K562 (cell line): ENCODE measurements at regions not wholly inside any gene's neighbourhood (a gene's known extent, or its start where the extent isn't known, plus 50 kb on each side); places are given as distances from the start of the nearest gene placed in this dataset.
A peak's percentile ranks its signal among the peaks of the same experiment; 100 is the strongest.

Experiments
- ATAC-seq: fragments of 200-7000 bp; cut with Tn5 transposase; 3 replicates; pipeline ENCODE4 v1.9.1; 2020; ENCODE audit warnings: moderate library complexity
- BruUV-seq: library from RNA; stranded (reverse); fragments of 400-500 nt; replicated peaks from 2 replicates; lab custom pipeline; 2021; lab: Mats Ljungman, UMichigan
- CTCF ChIA-PET: fragments of 300-600 bp; formaldehyde crosslinking; extraction: SDS; loops from one replicate; lab custom pipeline; 2021; ENCODE audit warnings: low intra/inter-chr PET ratio; lab: Yijun Ruan, JAX
- POLR2A ChIA-PET: fragments of 300-600, 350-650 bp; sonication (Branson Sonifier 250); formaldehyde crosslinking; extraction: SDS; loops from one replicate; lab custom pipeline; 2021; ENCODE audit warnings: antibody characterized with exemption, inconsistent platforms; lab: Yijun Ruan, JAX
- DNase-seq, 4 experiments: peaks; one replicate each; pipeline versions ENCODE4 v3.0.0 to v3.0.0-alpha.2; 2011 to 2018; ENCODE audit warnings: low spot score in 3 of 4, mixed read lengths in 3 of 4; ENCODE audit errors: extremely low read depth in 1 of 4
- FAIRE-seq: peaks from 2 replicates; lab custom pipeline; 2011; peaks lifted over from hg19 to GRCh38; lab: Jason Lieb, UNC
- H2AFZ ChIP-seq: 2 replicates; pipeline ENCODE4 v1.6.0; 2011; ENCODE audit warnings: low read depth, low read length, control low read depth, inconsistent platforms
- H3K27ac ChIP-seq: fragments of 200-600 bp; 3 replicates; pipeline ENCODE4 v1.8.0; 2011; ENCODE audit warnings: low read depth, mild to moderate bottlenecking, control low read depth, inconsistent platforms, low read length, moderate library complexity, mixed read lengths; ENCODE audit errors: extremely low read depth
- H3K27me3 ChIP-seq, 2 experiments: fragments of 300-600 bp in 1 of 2; 2 replicates in 1 of 2; 3 replicates in 1 of 2; pipeline versions ENCODE4 v1.6.0 to v1.8.0; 2011; ENCODE audit warnings: inconsistent platforms in 2 of 2, low read length in 2 of 2, mild to moderate bottlenecking in 1 of 2, mixed read lengths in 1 of 2, moderate library complexity in 1 of 2; ENCODE audit not compliant: control insufficient read depth in 2 of 2, insufficient read depth in 2 of 2
- H3K36me3 ChIP-seq: fragments of 300-600 bp; 3 replicates; pipeline ENCODE4 v1.8.0; 2011; ENCODE audit warnings: mild to moderate bottlenecking, low read length, inconsistent platforms; ENCODE audit not compliant: control insufficient read depth, insufficient read depth
- H3K4me1 ChIP-seq, 2 experiments: fragments of 200-600 bp in 1 of 2; replicated peaks in 1 of 2; 2 replicates in 1 of 2; 3 replicates in 1 of 2; pipeline versions ENCODE4 v1.5.1 to v1.8.0; 2011; ENCODE audit warnings: inconsistent platforms in 2 of 2, low read length in 2 of 2, mild to moderate bottlenecking in 1 of 2, mixed read lengths in 1 of 2, moderate library complexity in 1 of 2; ENCODE audit not compliant: control insufficient read depth in 2 of 2, insufficient read depth in 2 of 2
- H3K4me2 ChIP-seq: 2 replicates; pipeline ENCODE4 v1.6.1; 2011; ENCODE audit warnings: low read length, control low read depth, inconsistent platforms, mixed read lengths; ENCODE audit not compliant: insufficient read depth
- H3K4me3 ChIP-seq: fragments of 200-600 bp; sonication (generic), shearing (Covaris generic); 2 replicates; pipeline ENCODE4 v1.5.1; 2016; ENCODE audit warnings: control low read depth, inconsistent platforms
- H3K79me2 ChIP-seq: fragments of 200-600 bp; 3 replicates; pipeline ENCODE4 v1.8.0; 2011; ENCODE audit warnings: low read length, inconsistent platforms; ENCODE audit not compliant: control insufficient read depth, insufficient read depth
- H3K9ac ChIP-seq, 2 experiments: 2 replicates each; pipeline versions ENCODE4 v1.6.0 to v1.6.1; 2011; ENCODE audit warnings: low read depth in 2 of 2, low read length in 2 of 2, control low read depth in 1 of 2, inconsistent platforms in 1 of 2, mild to moderate bottlenecking in 1 of 2, mixed read lengths in 1 of 2; ENCODE audit not compliant: insufficient read depth in 1 of 2
- H3K9me1 ChIP-seq: one replicate; pipeline ENCODE4 v1.6.0; 2011; ENCODE audit warnings: inconsistent platforms, mild to moderate bottlenecking, low read length, moderate library complexity; ENCODE audit not compliant: control insufficient read depth, insufficient read depth
- H3K9me3 ChIP-seq: replicated peaks from 2 replicates; pipeline ENCODE4 v1.5.1; 2011; ENCODE audit warnings: low read depth, low read length, inconsistent platforms; ENCODE audit not compliant: control insufficient read depth, insufficient read depth
- H4K20me1 ChIP-seq: replicated peaks from 2 replicates; pipeline ENCODE4 v1.6.1; 2011; ENCODE audit warnings: low read length, inconsistent platforms, mixed read lengths; ENCODE audit not compliant: control insufficient read depth, insufficient read depth
- ERF ChIP-seq: fragments of 450-650 bp; formaldehyde crosslinking; IDR thresholded peaks from 2 replicates; pipeline ENCODE4 v1.4.0; 2020; ENCODE audit warnings: mild to moderate bottlenecking, mixed read lengths
- PTTG1 ChIP-seq: fragments of 450-650 bp; IDR thresholded peaks from 2 replicates; pipeline ENCODE4 v1.6.1; 2016; ENCODE audit warnings: low read depth, mild to moderate bottlenecking, missing genetic modification characterization, missing compliant biosample characterization
- ZNF184 ChIP-seq: sonication (generic); formaldehyde crosslinking; IDR thresholded peaks from 2 replicates; pipeline ENCODE4 v1.5.0; 2020; ENCODE audit warnings: missing genetic modification reagents
- WGBS: fragments of 100-300 bp; shearing (Covaris generic); methylation state at CpG from one replicate; pipeline ENCODE4 v1.1.6; 2016; ENCODE audit warnings: low coverage, mixed read lengths; ENCODE audit not compliant: insufficient coverage; ENCODE audit errors: missing lambda C conversion rate; 5-methylcytosine and 5-hydroxymethylcytosine counted together
- in situ Hi-C: fragments of 300-500 bp; cut with MboI; formaldehyde crosslinking; loops from 4 replicates; pipeline ENCODE4 v1.15.0; 2018; ENCODE audit warnings: inconsistent platforms, mixed read lengths
- intact Hi-C: fragments of 100-400 bp; cut with micrococcal nuclease; formaldehyde crosslinking; loops from 2 replicates; pipeline ENCODE4 v1.14.2; 2022
- TF ChIP-seq, protein P1 (sequence below): fragments of 200-400 bp; formaldehyde crosslinking; IDR thresholded peaks from 2 replicates; pipeline ENCODE4 v1.6.1; 2017; ENCODE audit warnings: mild to moderate bottlenecking, low read depth, low read length, moderate library complexity
- TF ChIP-seq, protein P2 (sequence below), 3 experiments: IDR thresholded peaks in 2 of 3; conservative IDR thresholded peaks in 1 of 3; 2 replicates each; pipeline ENCODE4 v1.5.1; 2011 to 2012; ENCODE audit warnings: low read length in 3 of 3, mild to moderate bottlenecking in 3 of 3, control low read depth in 2 of 3, improper control_type of control experiment in 1 of 3, inconsistent platforms in 1 of 3, low read depth in 1 of 3, mixed read lengths in 1 of 3, moderate library complexity in 1 of 3; ENCODE audit not compliant: insufficient read depth in 2 of 3

DNA sequence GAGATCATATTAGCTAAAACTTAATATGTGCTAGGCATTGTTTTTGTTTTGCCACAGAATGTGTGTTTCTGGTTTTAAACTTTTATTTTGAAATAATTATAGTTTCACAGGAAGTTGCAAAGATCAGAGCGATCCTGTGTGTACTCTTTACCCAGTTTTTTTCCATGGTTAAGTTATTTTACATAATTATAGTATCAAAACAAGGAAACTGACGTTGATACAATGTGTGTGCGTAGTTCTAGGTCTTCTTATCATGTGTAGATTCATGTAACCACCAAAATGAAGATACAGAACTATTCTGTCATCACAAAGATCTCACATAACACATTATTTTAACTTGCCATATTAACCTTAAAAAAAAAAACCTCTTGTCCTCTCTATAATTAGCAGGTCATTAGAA is 69.2 kb downstream of the BLTP1 start:
- POLR2A ChIA-PET, result no interaction called here
- Histone ChIP-seq H3K9me3 (no peaks in the 10 kb centered on the region), H3K4me1 (no peaks in the 10 kb centered on the region), H3K9me1 (no peaks in the 10 kb centered on the region), H3K4me3 (no peak overlapping the region), H3K27me3 (no peaks in the 10 kb centered on the region), H2AFZ (no peak overlapping the region), H3K4me2 (no peak overlapping the region), H3K36me3 (peaks cover 12% of the 10 kb centered on the region; the same call in 2 of the 3 replicates), H3K27ac (no peak overlapping the region), H4K20me1 (no peaks in the 10 kb centered on the region), H3K9ac (no peak overlapping the region), H3K79me2 (no peaks in the 10 kb centered on the region)
- no TSS peak for BruUV-seq
- FAIRE-seq (no peak), ATAC-seq (no peak), DNase-seq (no peak)
- CTCF ChIA-PET, result no interaction called here
- in situ Hi-C loops (no loop called here), intact Hi-C loops (loop anchor here (10.0 kb wide), 1 partner anchor 217 kb away; no protein-coding TSS in a partner anchor)
- WGBS, result 52% methylated on average over 3 of the region's 3 CpGs
- no peak for TF ChIP-seq ERF
- no peak for TF ChIP-seq ZNF184 (CRISPR knock-in tag)
- TF ChIP-seq PTTG1 (tag), result no peak

DNA sequence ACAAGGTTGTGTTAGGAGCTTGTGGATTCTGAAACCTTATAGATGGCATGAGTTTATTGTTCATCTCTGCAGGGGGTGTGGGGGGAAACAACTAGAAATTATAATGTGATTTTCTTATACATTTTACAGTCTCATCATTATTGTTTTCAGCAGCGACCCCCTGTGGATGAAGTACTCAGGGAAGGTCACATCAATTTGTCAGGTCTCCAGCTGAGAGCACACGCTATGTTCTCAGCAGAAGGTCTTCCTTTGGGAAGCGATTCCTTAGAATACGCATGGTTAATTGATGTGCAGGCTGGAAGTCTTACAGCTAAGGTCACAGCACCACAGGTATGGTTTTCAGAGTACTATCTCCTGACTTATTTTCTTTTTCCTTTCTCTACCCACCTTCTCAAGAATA is 72.2 kb downstream of the BLTP1 start:
- ChIA-PET POLR2A (interaction anchor here (0.9 kb wide), 1 partner anchor 9 kb away, joined by 3 read pairs; no protein-coding TSS in a partner anchor), CTCF (interaction anchor here (1.4 kb wide), 1 partner anchor 324 kb away, joined by 3 read pairs; no protein-coding TSS in a partner anchor)
- H4K20me1 ChIP-seq, result no peaks in the 10 kb centered on the region
- H3K9me3 ChIP-seq, result no peaks in the 10 kb centered on the region
- no peak overlapping the region for H3K4me3 ChIP-seq
- H3K27ac ChIP-seq, result no peak overlapping the region
- WGBS, result 62% methylated on average over 4 of the region's 4 CpGs
- no peak overlapping the region for H3K9ac ChIP-seq
- BruUV-seq, result no TSS peak
- H3K27me3 ChIP-seq, result no peaks in the 10 kb centered on the region
- no peak overlapping the region for H3K4me2 ChIP-seq
- in situ Hi-C loops, result no loop called here
- intact Hi-C loops, result loop anchor here (1.0 to 10.0 kb wide), 3 partner anchors 220 to 324 kb away; no protein-coding TSS in a partner anchor
- no peak overlapping the region for H2AFZ ChIP-seq
- H3K4me1 ChIP-seq, result no peaks in the 10 kb centered on the region
- no peaks in the 10 kb centered on the region for H3K9me1 ChIP-seq
- peaks cover 12% of the 10 kb centered on the region for H3K36me3 ChIP-seq
- ATAC-seq (peak; percentile 75; the same call in 2 of the 3 replicates), DNase-seq (peak; percentile 8 to 31 (median 10)), FAIRE-seq (peak; percentile 40)
- no peaks in the 10 kb centered on the region for H3K79me2 ChIP-seq
- TF ChIP-seq, protein P1, sequence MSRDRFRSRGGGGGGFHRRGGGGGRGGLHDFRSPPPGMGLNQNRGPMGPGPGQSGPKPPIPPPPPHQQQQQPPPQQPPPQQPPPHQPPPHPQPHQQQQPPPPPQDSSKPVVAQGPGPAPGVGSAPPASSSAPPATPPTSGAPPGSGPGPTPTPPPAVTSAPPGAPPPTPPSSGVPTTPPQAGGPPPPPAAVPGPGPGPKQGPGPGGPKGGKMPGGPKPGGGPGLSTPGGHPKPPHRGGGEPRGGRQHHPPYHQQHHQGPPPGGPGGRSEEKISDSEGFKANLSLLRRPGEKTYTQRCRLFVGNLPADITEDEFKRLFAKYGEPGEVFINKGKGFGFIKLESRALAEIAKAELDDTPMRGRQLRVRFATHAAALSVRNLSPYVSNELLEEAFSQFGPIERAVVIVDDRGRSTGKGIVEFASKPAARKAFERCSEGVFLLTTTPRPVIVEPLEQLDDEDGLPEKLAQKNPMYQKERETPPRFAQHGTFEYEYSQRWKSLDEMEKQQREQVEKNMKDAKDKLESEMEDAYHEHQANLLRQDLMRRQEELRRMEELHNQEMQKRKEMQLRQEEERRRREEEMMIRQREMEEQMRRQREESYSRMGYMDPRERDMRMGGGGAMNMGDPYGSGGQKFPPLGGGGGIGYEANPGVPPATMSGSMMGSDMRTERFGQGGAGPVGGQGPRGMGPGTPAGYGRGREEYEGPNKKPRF, result no peak
- TF ChIP-seq, protein P2, sequence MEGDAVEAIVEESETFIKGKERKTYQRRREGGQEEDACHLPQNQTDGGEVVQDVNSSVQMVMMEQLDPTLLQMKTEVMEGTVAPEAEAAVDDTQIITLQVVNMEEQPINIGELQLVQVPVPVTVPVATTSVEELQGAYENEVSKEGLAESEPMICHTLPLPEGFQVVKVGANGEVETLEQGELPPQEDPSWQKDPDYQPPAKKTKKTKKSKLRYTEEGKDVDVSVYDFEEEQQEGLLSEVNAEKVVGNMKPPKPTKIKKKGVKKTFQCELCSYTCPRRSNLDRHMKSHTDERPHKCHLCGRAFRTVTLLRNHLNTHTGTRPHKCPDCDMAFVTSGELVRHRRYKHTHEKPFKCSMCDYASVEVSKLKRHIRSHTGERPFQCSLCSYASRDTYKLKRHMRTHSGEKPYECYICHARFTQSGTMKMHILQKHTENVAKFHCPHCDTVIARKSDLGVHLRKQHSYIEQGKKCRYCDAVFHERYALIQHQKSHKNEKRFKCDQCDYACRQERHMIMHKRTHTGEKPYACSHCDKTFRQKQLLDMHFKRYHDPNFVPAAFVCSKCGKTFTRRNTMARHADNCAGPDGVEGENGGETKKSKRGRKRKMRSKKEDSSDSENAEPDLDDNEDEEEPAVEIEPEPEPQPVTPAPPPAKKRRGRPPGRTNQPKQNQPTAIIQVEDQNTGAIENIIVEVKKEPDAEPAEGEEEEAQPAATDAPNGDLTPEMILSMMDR (IDR thresholded peaks at IDR 0.05 in 2 of 3, conservative IDR thresholded peaks at IDR 0.05 in 1 of 3; ENCODE audit: insufficient read depth in 2 of 3, low read depth in 1 of 3, low read length in 3 of 3), result peak; percentile 37 to 47 (median 46); a peak in 5 of 6 replicates
